Heart left ventricle (tissue), 16 donors: ENCODE measurements at regions not wholly inside any gene's neighbourhood (a gene's known extent, or its start where the extent isn't known, plus 50 kb on each side); places are given as distances from the start of the nearest gene placed in this dataset.
"Not testable (repeated sequence)": the region's sequence is repeated elsewhere in the genome, so short reads cannot be mapped to it uniquely, and the experiment has no call there.

Experiments
- ATAC-seq, 4 donors: fragments of 200-7000 bp; cut with Tn5 transposase; one replicate each; pipeline ENCODE4 v1.9.1; 2020 to 2022; ENCODE audit warnings: moderate library complexity in 4 of 4, mild to moderate bottlenecking in 3 of 4, moderate number of reproducible peaks in 1 of 4
- DNase-seq, 5 donors: peaks; one replicate each; pipeline ENCODE4 v3.0.0-alpha.2; 2020
- H3K27ac ChIP-seq, 12 donors: fragments of 200-600 bp; sonication (generic) in 4 of 12; one replicate each; pipeline versions ENCODE4 v1.5.0 to v1.8.0; 2016 to 2022; ENCODE audit warnings: mild to moderate bottlenecking in 2 of 12
- H3K27me3 ChIP-seq, 9 donors: fragments of 200-600 bp; sonication (generic) in 2 of 9; one replicate each; pipeline versions ENCODE4 v1.5.1 to v1.8.0; 2016 to 2022; ENCODE audit warnings: mild to moderate bottlenecking in 3 of 9
- H3K36me3 ChIP-seq, 9 donors: fragments of 200-600 bp; sonication (generic) in 2 of 9; one replicate each; pipeline versions ENCODE4 v1.5.0 to v1.8.0; 2018 to 2022; ENCODE audit warnings: mild to moderate bottlenecking in 2 of 9
- H3K4me1 ChIP-seq, 12 donors: fragments of 200-600 bp; sonication (generic) in 4 of 12; one replicate each; pipeline versions ENCODE4 v1.5.0 to v1.8.0; 2016 to 2022; ENCODE audit warnings: mild to moderate bottlenecking in 3 of 12
- H3K4me3 ChIP-seq, 12 donors: fragments of 200-600 bp; sonication (generic) in 4 of 12; one replicate each; pipeline versions ENCODE4 v1.5.0 to v1.8.0; 2017 to 2022; ENCODE audit warnings: mild to moderate bottlenecking in 9 of 12, moderate library complexity in 4 of 12
- H3K9me3 ChIP-seq, 12 donors: fragments of 200-600 bp; sonication (generic) in 4 of 12; one replicate each; pipeline versions ENCODE4 v1.5.0 to v1.8.0; 2016 to 2022; ENCODE audit warnings: mild to moderate bottlenecking in 1 of 12
- CTCF ChIP-seq, 12 donors: fragments of 200-600 bp; sonication (generic) in 4 of 12; IDR thresholded peaks; one replicate each; pipeline versions ENCODE4 v1.5.0 to v1.8.0; 2018 to 2022; ENCODE audit warnings: antibody characterized with exemption in 12 of 12, mild to moderate bottlenecking in 5 of 12
- POLR2A ChIP-seq, 2 donors: fragments of 450-650 bp; IDR thresholded peaks; one replicate each; pipeline ENCODE4 v1.6.1; 2017; ENCODE audit warnings: antibody characterized with exemption in 2 of 2, mild to moderate bottlenecking in 2 of 2, moderate library complexity in 2 of 2
- WGBS, 4 donors: extraction: QIAGEN DNeasy Blood & Tissue Kit in 2 of 4; methylation state at CpG; one replicate each; pipeline versions ENCODE4 v1.1.5 to v1.1.7; 2013 to 2018; 5-methylcytosine and 5-hydroxymethylcytosine counted together
- intact Hi-C, 10 donors: fragments of 100-400 bp; cut with DNase I; formaldehyde crosslinking; loops; one replicate each; pipeline versions ENCODE4 v1.11.1 to v1.14.2; 2022
- donor health status: ischemic (EF 13 %, LVEDD 7.1; RV severe dilation, severe dysfunction).
- donor health status: healthy with polysubstance abuse.
- donor health status: DM: no; HTN: yes; CAD: no.
- donor health status: DM: no; HTN: no; CAD: no.
- donor health status: ischemic (EF 25% LVEDD 6.9; RV normal size, moderate dysfunction).
- donor health status: ischemic (EF 25% LVEDD 5.7; RV mildly dilated, moderate dysfunction).
- donor health status: healthy.
- donor health status: DM: yes; HTN: yes; CAD: no.
- donor health status: ischemic (EF 35%, LVEDD 5.7; RV mildly dilated, moderate dysfunction).
- donor health status: nonischemic (EF 11% LVEDD 7.7; RV severe dilation, severe dysfunction).
- donor health status: DM: yes; HTN: yes; CAD: no.
- donor health status: PGD.
- donor health status: ischemic (EF 29% LVEDD 5.4; RV normal size, mild dysfunction).
- donor health status: nonischemic (EF 23%, LVEDD 6.1; RV moderate dilation, normal function).

- Histone ChIP-seq H3K27ac (no peak overlapping the region), H3K36me3 (no peaks in the 10 kb centered on the region), H3K9me3 (peaks cover 0 to 5% (median 0%) of the 10 kb centered on the region in 12 donors), H3K4me3 (no peak overlapping the region), H3K4me1 (peaks cover 0 to 3% (median 0%) of the 10 kb centered on the region in 12 donors), H3K27me3 (no peaks in the 10 kb centered on the region)
- no peak for ATAC-seq
- TF ChIP-seq CTCF (IDR thresholded peaks at IDR 0.05) (no peak), POLR2A (IDR thresholded peaks at IDR 0.05) (no peak)
- DNase-seq: no peak
- 65 to 86% (median 70%) methylated on average over 2 of the region's 2 CpGs for WGBS, 4 donors
- intact Hi-C loops: no loop called here
Measured at GRCh38 chr7:145105561-145105960, 269.7 kb upstream of the TPK1 start.

- DNase-seq (no peak), ATAC-seq (no peak)
- TF ChIP-seq CTCF (IDR thresholded peaks at IDR 0.05) (no peak), POLR2A (IDR thresholded peaks at IDR 0.05) (no peak)
- Histone ChIP-seq H3K27me3 (no peaks in the 10 kb centered on the region), H3K4me3 (no peak overlapping the region), H3K36me3 (no peaks in the 10 kb centered on the region), H3K4me1 (peaks cover 0 to 3% (median 0%) of the 10 kb centered on the region in 12 donors), H3K9me3 (no peaks in the 10 kb centered on the region), H3K27ac (no peak overlapping the region)
- 75 to 80% (median 77%) methylated on average over 1 of the region's 1 CpG for WGBS, 4 donors
- intact Hi-C loops: loop anchor here in 1 of 10 donors (5.0 kb wide), 1 partner anchor 47 kb away; no protein-coding TSS in a partner anchor
Measured at GRCh38 chr7:145104400-145104799, 268.5 kb upstream of the TPK1 start.

GRCh38 chr7:145102199-145102598, 266.3 kb upstream of the TPK1 start:
- 84 to 90% (median 87%) methylated on average over 10 of the region's 10 CpGs for WGBS, 4 donors
- not testable (repeated sequence) for ATAC-seq, H3K27me3 ChIP-seq, H3K36me3 ChIP-seq, DNase-seq, H3K4me3 ChIP-seq, H3K4me1 ChIP-seq, H3K27ac ChIP-seq, H3K9me3 ChIP-seq
- intact Hi-C loops: loop anchor here in 1 of 10 donors (5.0 kb wide), 1 partner anchor 45 kb away; no protein-coding TSS in a partner anchor

GRCh38 chr7:145092766-145093165, 256.9 kb upstream of the TPK1 start:
- H3K9me3 ChIP-seq: no peaks in the 10 kb centered on the region
- no peak for TF ChIP-seq POLR2A (IDR thresholded peaks at IDR 0.05)
- TF ChIP-seq CTCF (IDR thresholded peaks at IDR 0.05): no peak
- H3K27me3 ChIP-seq: no peaks in the 10 kb centered on the region
- no peaks in the 10 kb centered on the region for H3K36me3 ChIP-seq
- DNase-seq (no peak), ATAC-seq (no peak)
- H3K4me1 ChIP-seq: no peaks in the 10 kb centered on the region
- intact Hi-C loops: no loop called here
- H3K27ac ChIP-seq: no peak overlapping the region
- WGBS, 4 donors: 62 to 75% (median 64%) methylated on average over 4 of the region's 4 CpGs
- no peak overlapping the region for H3K4me3 ChIP-seq

- Histone ChIP-seq H3K36me3 (no peaks in the 10 kb centered on the region), H3K4me3 (no peak overlapping the region), H3K27me3 (no peaks in the 10 kb centered on the region), H3K27ac (no peak overlapping the region), H3K9me3 (no peaks in the 10 kb centered on the region), H3K4me1 (no peaks in the 10 kb centered on the region)
- no peak for TF ChIP-seq POLR2A (IDR thresholded peaks at IDR 0.05)
- TF ChIP-seq CTCF (IDR thresholded peaks at IDR 0.05): no peak
- 40 to 51% (median 43%) methylated on average over 3 of the region's 3 CpGs for WGBS, 4 donors
- no peak for DNase-seq
- no peak for ATAC-seq
- intact Hi-C loops: no loop called here
Measured at GRCh38 chr7:145088111-145088745, 252.4 kb upstream of the TPK1 start.
